ENCODE measurements at regions not wholly inside any gene's neighbourhood (a gene's known extent, or its start where the extent isn't known, plus 50 kb on each side); places are given as distances from the start of the nearest gene placed in this dataset.
"Not testable (repeated sequence)": the region's sequence is repeated elsewhere in the genome, so short reads cannot be mapped to it uniquely, and the experiment has no call there.

- not testable (repeated sequence) for TF ChIP-seq CTCF (IDR thresholded peaks at IDR 0.05); POLR2AphosphoS5 (IDR thresholded peaks at IDR 0.05; ENCODE audit: insufficient read depth in 1 of 2, low read depth in 1 of 2); POLR2A (IDR thresholded peaks at IDR 0.05)
Measured at GRCh38 chr20:47909696-47910369, 124.6 kb upstream of the SULF2 start.
